ENCODE measurements at regions not wholly inside any gene's neighbourhood (a gene's known extent, or its start where the extent isn't known, plus 50 kb on each side); places are given as distances from the start of the nearest gene placed in this dataset.
"Not testable (repeated sequence)": the region's sequence is repeated elsewhere in the genome, so short reads cannot be mapped to it uniquely, and the experiment has no call there.

DNA sequence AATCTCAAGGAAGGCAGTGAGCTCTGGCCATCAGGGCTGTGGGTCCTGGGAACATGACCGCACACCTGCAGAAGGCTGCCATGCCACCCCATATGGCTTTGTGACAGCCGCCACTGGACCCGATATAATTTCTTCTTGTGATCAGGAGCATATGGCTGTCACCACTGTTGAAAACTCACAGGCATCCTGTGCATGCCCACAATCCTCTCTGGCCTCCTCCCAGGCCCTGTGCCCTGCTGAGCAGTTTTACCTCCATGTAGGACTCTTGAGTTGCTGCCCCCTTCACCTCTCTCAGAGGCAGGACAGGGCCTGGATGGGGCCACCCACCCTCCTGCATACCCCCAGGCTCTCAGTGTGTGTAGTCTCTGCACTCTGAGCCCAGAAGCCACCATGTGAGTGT is 391.9 kb upstream of the AKR1E2 start:
- DNase-seq, result no peak

DNA sequence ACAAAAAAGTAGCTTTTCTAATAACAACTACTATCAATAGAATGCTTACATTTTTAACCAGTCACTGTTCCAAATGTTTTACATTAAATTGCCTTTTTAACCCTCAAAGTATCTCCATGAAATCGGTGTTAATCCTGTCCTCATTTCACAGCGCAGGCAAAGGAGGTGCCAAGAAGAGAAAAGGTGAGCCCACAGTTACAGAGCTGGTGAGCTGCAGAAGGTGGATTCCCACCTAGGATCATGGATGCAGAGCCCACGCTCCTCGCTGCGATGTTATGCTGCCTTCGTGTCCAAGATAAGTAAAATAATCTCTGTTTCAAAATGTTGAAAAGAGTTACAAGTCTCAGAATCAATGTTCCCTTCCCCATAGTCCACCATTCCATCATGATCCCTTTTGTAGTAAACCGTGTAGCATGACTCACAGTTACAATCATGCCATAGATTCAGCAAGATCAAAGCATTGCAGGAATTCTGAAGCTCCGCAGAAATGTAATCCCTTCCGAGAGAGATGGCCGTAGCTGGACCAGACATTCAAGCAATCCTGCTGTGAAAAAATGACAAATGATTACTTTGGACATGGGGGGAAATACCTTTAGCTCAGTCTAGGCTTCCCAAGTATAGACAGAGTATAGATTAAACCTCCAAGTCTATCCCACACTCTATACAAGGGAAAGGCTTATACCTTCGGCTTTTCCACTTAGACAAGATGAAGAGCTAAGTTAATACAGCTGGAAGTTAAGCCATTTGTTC is 394.7 kb upstream of the AKR1E2 start:
- DNase-seq, result peak; percentile 97

DNA sequence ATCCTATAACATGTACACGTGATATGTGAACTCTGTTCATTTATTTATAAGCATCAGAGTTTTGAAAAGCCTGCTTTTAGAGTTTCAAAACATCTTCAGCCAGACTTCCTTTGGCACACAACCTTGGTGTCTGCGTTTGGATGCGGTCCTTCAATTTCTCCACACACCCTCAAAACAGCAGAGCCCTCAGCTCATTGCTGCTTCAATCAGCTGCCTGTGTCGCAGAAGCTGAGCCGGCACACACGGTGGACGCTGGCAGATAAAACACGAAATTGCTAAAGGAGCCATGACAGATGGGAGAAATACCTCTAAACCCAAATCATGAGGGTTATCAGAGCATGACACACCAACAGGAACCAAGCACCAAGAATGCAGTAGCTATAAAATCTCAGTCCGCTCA is 396.4 kb upstream of the AKR1E2 start:
- no peak for DNase-seq

DNA sequence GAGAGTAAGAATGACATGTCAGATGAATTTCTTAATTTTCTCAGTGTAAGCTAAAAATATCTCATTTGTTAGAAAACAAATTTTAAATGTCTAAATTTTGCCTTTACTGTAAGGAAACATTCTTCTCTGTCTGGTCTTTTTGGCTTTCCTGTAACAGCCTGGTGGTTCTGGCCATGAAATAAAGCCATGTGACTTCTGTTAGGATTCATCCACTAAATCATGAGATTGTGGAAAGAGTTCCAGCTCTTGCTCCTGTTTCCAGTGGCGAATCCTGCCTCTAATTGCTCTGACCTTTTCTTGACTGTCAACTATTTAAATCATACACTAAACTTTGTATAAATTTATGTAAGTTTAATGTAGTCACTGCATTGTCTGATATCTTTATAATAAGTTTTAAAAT is 398.5 kb upstream of the AKR1E2 start:
- no peak for DNase-seq

DNA sequence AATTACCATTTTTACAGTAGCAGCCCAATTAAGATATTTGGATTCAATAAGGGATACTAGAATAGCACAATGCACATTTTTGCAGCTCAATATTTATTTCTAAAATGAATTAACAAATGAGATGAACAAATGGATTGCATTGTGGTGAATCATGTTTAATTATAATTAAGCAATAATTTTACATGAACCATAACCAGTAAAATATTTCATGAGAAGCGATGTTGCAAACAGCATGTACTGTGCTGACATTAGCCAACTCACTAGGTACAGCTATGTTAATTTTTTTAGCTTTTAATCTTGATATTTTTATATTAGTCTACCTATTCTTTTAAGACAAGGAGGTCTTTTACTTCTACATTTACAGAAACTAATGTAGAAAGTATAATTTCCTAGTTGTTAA is 399.1 kb upstream of the AKR1E2 start:
- no peak for DNase-seq

DNA sequence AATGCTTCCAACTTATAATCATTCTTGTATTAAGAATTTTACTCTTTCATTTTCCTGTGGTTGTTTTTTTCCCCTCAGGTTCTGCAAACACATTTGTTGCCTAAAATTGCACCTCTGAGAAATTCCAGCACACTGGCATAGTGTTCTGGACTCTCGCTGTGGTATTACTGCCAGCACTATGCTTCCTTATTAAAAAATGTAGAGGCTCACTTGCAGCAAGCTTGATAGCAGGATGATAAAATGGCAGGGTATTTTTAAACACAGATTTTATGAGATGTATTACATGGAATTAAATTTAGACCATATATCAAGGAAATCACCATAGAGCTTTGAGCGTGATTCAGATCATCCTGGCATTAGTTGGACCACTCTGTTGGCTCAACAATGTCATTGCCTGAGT is 416.7 kb upstream of the AKR1E2 start:
- DNase-seq, result no peak

DNA sequence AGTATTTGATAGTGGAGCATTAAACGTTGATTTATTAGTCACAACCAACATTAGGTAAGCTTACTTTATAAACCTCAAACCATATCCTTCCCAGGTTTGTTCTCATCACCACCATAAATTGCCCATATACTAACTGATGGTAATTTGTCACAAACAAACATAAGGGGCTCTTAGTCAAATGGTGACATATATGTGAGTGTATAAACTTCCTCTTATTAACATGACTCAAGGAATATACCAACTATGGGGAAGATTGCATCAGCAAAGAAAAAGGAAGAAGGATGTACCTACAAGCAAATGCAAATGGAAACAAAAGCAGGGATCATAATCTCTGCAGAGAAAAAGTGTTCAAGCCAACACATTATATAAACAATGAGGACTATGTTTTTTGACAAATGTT is 418.2 kb upstream of the AKR1E2 start:
- DNase-seq, result peak; percentile 83

DNA sequence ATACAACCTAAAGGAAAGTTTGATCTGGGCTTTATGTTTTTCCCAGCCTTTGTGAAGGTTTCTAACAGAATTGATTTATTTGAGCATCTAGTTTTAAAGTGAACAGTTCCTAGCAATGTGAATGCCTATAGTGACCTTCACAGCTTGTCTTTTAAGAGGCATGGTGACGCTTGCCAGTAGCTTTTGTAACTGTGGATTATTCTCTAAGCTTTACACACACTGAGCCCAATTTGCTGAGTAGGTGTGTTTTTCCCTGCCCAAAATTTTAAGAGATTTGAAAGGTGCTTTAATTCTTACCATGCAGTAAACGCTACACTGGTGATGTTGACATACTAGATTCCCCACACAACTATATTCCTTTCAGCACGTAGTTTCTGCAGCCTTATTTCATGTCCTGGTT is 420.2 kb upstream of the AKR1E2 start:
- DNase-seq, result no peak

DNA sequence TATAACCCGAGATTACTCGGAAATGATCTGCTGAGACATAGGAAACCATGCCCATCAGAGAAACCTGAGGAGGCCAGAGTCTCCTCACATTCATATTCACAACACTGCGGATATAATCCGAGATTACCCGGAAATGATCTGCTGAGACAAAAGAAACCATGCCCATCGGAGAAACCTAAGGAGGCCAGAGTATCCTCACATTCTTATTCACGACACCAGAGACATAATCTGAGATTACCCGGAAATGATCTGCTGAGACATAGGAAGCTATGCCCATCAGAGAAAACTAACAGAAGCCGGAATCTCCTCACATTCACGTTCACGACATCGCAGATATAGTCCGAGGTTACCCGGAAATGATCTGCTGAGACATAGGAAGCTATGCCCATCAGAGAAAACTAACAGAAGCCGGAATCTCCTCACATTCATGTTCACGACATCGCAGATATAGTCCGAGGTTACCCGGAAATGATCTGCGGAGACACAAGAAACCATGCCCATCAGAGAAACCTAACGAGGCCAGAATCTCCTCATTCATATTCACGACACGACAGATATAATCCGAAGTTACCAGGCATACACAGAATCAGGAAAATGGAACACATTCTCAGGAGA is 422.3 kb upstream of the AKR1E2 start:
- DNase-seq, result no peak

DNA sequence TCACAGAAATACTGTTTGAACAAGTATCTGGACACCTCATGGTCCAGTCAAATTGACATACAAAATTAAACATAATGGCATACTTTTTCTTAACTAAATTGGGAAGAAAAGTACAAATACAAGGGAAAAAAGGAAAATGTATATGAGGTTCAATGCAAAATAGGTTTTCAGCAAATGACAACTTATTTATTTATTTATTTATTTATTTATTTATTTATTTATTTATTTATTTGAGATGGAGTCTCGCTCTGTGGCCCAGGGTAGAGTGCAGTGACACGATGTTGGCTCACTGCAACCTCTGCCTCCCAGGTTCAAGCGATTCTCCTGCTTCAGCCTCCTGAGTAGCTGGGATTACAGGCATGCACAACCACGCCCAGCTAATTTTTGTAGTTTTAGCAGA is 424.9 kb upstream of the AKR1E2 start:
- not testable (repeated sequence) for DNase-seq

DNA sequence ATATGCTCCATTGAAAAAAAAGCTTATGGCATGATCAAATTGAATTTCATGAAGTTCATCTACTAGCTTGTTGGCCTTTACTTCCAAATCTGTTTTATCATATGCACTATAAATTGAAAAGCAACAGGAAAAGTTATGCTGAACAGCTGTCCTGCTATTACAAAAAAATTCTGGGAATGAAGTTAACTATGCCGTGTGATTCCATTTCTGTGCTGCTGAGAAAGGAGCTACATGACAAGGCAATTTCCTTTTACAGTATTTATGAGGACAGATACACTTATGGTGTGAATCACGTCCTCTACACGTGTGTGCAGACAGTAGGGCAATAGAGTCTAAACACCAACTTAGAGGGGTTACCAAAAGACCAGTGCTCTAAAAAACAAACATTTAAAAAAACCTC is 426.5 kb upstream of the AKR1E2 start:
- DNase-seq, result peak; percentile 78

DNA sequence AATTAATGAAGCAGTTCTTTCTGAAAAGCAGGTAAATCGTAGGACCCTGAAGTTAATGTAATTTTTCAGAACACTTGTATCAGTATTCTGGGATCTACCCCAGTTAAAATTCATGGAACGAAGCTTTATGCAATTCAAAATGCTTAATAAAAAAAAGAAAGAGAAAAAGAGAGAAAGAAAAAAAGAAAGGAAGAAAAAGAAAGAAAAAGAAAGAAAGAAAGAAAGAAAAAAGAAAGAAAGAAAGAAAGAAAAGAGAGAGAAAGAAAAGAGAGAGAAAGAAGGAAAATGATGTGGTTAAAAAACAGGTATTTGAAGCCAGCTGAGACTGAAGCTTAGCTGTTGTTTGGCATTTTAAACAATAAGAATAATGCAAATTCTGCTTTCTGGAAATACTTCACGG is 427.4 kb upstream of the AKR1E2 start:
- no peak for DNase-seq

DNA sequence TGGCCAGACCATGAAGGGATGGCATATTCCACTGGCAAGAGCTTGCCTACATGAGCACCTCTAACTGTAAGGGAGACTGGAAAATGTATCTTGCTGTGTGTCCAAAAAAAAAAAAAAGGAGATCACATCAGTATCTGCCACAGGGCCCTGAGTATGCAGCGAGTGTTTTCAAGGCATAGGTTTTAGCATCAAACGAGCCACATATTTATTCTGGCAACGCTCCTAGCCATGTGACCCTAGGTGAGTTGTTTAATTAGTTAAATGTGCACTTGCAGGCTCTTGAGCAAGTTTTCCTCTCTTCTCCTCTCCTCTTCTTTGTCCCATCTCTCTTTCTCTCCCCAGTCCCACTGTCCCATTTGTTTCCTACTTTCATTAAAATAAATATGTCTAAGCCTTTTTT is 428.7 kb upstream of the AKR1E2 start:
- DNase-seq, result no peak

DNA sequence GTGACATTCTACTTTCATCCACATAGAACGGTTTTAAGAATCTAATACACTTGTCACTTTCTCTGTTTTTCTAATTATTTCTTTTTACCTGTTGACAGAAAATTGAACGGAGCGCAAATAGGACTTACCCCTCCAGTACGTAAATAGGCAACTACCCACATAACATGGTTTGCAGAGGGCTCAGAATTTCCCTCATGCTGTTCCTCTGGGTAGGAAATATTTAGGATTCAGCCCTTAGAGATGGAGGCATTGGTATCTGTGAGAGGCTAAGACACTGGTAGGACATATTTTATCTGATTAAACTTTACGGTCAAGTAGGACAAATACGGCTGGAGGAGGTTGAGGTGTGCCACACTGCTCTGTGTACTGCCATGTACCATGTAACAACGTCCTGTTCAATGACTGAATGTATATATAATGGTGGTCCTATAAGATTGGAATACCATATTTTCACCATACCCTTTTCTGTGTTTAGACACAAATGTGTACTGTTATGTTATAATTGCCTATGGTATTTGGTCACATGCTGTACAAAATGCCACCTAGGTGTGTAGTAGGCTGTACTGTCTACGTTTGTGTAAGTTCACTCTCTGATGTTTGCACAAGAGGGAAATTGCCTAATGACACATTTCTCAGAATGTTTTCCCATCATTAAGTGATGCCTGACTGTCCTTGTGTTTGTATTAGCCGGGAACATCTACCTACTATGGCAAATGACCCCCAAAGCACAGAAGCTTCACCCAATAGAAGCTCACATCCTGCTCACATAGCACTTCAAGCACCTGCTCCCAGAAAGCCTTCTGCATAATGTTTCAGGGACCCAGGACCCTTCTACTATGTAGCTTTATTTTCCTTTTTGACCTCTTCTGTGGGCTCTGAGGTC is 429.4 kb upstream of the AKR1E2 start:
- no peak for DNase-seq

DNA sequence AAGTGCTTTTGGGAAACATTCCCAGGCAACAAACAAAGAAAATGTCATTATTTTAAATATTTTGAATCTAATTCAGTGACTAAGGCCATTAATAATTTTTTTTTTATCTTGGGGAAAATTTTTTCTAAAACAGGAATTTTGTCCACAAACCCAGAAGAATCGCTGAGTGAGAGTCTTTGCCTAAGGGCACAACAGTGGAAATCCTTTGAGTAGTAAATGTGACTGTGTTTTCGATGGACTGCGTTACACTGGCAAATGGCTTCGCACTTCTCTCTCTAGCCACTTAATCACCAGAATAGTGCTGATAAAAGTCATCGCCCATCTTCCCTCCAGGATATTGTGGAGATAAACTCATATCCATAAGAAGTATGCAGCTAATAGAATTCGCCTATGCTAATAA is 430.3 kb upstream of the AKR1E2 start:
- no peak for DNase-seq

DNA sequence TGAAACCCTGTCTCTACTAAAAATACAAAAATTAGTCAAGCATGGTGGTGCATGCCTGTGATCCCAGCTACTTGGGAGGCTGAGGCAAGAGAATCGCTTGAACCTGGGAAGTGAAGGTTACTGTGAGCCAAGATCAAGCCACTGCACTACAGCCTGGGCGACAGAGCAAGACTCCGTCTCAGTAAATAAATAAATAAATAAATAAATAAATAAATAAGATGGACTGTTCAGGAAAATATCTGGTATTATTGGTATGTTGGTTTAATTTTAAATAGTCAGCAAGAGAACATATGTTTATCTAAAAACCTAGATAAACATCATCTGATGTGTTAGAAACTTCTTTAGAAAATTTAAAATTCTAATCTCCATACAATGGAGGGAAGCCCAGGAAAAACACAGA is 431.6 kb upstream of the AKR1E2 start:
- not testable (repeated sequence) for DNase-seq

DNA sequence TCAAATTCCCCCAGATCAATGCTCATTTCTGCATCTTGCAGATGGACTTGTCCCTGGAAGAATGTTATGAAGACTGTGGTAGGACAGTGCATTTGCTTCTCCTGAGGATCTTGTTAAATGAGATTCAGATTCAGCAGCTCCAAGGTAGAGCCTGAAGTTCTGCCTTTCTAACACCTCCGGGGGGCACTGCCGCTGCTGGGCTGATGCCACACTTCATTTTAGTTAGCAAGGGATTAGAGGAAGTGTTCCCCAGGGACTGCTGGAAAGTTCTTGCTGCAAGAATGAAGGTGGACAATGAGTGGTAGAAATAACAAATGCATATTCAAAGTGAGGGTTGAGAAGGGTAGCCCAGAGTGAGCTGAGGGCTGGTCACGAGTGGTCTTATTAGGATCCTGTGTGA is 434.3 kb upstream of the AKR1E2 start:
- DNase-seq, result no peak

DNA sequence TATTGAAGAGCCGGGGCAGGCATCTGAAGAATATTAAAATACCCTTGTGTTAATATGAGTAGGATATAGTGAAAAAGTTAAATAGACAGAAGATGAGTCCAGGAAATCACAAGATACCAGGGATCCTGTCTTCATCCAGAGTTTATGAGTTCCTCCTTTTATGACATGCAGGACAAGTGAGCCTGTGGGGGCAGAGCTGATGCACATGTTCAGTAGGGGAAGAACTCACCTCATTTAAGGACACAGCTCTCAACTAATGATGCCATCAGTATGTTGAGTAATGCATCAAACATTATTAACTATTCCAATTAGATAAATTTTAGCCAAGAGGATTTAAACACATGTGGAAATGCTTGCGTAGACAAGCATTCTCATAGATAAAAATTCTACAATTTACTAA is 435.8 kb upstream of the AKR1E2 start:
- no peak for DNase-seq

DNA sequence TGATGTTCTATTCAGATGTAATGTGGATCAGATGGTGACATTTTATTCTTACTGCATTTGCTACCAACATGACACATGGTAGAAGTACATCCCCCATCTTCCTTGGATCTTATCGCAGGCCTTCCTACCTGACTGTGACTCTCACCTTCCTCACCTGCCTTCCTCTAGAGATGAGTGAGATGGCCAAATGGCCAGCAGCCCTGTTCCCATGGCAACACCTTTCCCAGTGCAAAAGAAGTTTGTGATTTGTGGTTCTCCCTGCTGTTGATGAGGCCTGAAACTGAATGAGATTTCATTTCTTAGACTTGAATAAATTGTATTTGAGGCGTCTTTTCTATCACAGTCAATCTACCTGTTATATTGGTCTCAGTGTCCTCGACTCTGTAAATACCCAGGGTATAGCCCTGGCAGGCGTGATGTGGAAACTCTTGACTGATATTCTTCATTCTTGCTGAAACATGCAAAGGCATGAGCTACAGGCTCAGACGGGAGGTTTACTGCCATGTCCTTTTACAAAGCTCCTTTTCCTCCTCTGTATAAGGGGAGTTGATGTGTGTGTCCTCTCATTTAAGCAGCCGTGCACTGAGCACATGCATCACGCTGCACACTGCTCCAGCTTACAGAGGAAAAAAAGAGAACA is 440.7 kb upstream of the AKR1E2 start:
- DNase-seq, result no peak

DNA sequence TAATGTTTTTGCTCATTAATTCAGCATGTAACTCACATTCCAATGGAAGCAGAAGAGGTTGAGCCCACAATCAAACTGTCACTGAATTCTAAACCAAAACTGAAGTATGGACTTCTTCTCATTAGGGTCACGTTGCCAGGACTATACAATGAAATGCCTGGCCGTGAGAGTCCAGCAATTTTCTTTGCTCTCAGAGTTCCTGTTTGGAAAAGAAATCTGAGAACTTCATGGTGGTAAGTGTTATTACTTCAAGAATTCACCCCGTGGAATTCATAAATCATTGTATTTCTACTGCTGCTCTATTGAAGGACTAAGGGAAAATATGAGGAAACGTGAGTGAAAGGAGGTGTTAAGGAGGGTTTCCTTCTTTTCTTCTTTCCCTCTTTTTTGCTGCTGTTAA is 441.8 kb upstream of the AKR1E2 start:
- peak; percentile 64 for DNase-seq

DNA sequence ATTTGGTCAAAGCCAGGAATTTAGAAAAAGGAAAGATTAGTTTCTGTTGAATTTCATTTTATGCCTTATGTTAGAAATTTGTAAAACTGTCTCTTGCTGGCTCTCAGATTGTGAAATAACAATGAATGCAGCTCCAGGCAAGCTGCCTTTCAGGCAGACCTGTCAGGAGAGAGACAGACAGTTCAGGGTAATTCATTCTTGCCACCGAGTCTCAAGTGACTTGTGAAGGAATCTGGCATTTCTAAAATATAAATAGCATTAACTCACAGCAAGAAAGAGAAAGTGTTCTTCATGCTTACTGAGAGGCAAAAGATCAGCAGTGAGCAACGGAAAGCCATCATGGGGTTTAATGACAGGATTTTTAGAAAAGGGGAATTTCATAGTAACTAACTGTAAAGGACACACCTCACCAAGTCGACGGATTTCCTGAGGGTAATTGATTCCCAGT is 442.3 kb upstream of the AKR1E2 start:
- DNase-seq, result peak; percentile 57

DNA sequence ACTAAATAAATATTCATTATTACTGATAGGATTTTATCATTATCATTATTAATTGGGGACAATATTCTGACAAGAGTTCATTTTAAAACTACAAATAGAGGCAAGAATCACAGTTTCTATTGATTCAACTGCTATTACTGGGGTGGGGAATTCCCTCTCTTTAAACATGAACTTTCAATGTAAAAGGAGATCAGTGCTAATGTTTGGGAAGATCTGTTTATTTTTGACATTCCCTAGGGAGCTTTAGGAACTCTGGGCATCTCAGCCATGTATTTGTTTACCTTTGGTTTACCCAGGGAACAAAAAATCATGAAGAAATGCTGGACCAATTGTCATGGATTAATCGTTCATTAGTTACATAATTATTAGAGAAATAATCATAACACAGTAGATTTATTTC is 443.2 kb upstream of the AKR1E2 start:
- no peak for DNase-seq

DNA sequence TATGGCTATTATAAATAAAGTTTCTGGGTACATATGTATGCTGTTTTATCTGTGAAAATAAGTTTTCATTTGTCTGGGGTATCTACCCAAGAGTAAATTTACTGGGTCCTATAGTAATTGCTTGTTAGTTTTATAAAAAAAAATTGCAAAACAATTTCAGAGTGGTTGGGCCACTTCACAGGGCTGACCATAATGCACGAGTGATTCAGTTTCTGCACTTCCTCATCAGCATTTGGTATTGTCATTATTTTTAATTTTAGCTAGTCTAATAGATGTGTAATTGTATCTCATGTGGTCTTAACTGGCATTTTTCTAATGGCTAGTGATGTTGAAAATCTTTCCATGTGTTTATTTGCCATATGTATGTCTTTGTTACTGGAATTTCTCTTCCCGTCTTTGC is 452.4 kb upstream of the AKR1E2 start:
- DNase-seq, result no peak
